ENCODE measurements at regions not wholly inside any gene's neighbourhood (a gene's known extent, or its start where the extent isn't known, plus 50 kb on each side); places are given as distances from the start of the nearest gene placed in this dataset.

DNA sequence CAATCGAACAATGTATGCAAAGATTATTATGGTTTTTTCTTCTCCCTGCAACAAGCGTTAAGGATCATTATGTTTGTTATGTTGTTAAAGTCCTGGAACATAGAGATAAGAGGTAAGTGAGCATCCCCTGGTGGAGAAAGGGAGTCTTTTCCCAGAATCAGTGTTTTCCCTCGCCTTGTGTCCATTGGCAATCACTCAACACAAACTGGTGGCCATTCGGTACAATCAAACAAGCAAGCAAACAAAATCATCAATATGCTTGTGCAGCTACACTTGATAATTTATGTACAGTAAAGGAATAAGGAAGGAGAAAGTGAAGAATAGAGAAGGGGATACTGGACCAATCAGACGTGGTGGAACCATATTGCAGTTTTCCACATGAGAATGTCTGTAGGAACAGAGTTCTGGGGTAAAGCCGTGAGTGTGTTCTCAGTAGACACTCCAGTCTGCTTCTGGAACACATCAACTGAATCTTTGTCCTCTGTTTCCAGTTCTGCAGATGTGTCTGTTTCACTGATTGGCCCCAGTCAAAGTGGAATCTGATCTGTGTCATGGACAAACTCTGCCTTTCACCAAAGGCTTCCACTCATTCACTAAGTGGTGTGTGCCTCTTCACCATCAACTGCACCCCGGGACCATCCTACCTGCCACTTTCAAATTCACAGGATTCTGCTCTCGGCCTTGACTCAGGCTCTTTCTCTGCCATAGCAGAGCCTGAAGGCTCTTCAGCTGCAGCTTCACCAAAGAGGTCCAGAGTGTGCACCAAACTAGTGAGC, 169.5 kb downstream of the AHSP start:
- Histone ChIP-seq H3K27me3 (replicated peaks in 1 of 4; ENCODE audit: control extremely low read depth in 1 of 4, control insufficient read depth in 3 of 4, insufficient read depth in 4 of 4, low read length in 3 of 4) (no peaks in the 10 kb centered on the region), H3K9ac (ENCODE audit: low read length) (no peak overlapping the region), H2AFZ (ENCODE audit: insufficient read depth, low read depth, low read length, poor library complexity, severe bottlenecking) (no peak overlapping the region), H3K9me3 (ENCODE audit: control extremely low read depth in 1 of 3, control insufficient read depth in 2 of 3, insufficient read depth in 1 of 3, low read length in 2 of 3) (peaks cover 0 to 2% (median 0%) of the 10 kb centered on the region in 3 donors), H3K4me1 (ENCODE audit: control insufficient read depth in 2 of 2, insufficient read depth in 2 of 2, low read length in 2 of 2) (peaks cover 20 to 32% of the 10 kb centered on the region in 2 donors), H3K27ac (ENCODE audit: low read length in 2 of 2) (no peak overlapping the region), H4K20me1 (ENCODE audit: control insufficient read depth, insufficient read depth, low read length, poor library complexity, severe bottlenecking) (peaks cover 7% of the 10 kb centered on the region), H3K79me2 (ENCODE audit: control insufficient read depth, insufficient read depth, low read length) (peaks cover 31% of the 10 kb centered on the region), H3K4me2 (replicated peaks; ENCODE audit: low read depth, low read length, poor library complexity, severe bottlenecking) (no peak overlapping the region), H3K36me3 (replicated peaks in 1 of 2; ENCODE audit: control extremely low read depth in 1 of 2, control insufficient read depth in 1 of 2, extremely low read depth in 1 of 2, insufficient read depth in 2 of 2, low read length in 1 of 2) (no peaks in the 10 kb centered on the region), H3K4me3 (ENCODE audit: control extremely low read depth in 1 of 5, extremely low read depth in 1 of 5, insufficient read depth in 1 of 5, low read depth in 2 of 5, low read length in 4 of 5) (no peak overlapping the region)
- no peak for DNase-seq
- WGBS (ENCODE audit: insufficient coverage) = 95% methylated on average over 4 of the region's 8 CpGs
- peaks cover 19% of the 10 kb centered on the region for H3K4me1 Mint-ChIP-seq
- no peaks in the 10 kb centered on the region for H3K27me3 Mint-ChIP-seq
- H3K4me3 Mint-ChIP-seq = no peak overlapping the region
- intact Hi-C loops (cut with micrococcal nuclease) = no loop called here
- H3K9me3 Mint-ChIP-seq (ENCODE audit: insufficient read depth) = no peaks in the 10 kb centered on the region
- ATAC-seq (ENCODE audit: low read depth) = no peak
- no peak for TF ChIP-seq EZH2 (IDR thresholded peaks at IDR 0.05; ENCODE audit: borderline replicate concordance, insufficient read depth, low read depth, low read length, poor library complexity, severe bottlenecking)
- TF ChIP-seq, protein P1, sequence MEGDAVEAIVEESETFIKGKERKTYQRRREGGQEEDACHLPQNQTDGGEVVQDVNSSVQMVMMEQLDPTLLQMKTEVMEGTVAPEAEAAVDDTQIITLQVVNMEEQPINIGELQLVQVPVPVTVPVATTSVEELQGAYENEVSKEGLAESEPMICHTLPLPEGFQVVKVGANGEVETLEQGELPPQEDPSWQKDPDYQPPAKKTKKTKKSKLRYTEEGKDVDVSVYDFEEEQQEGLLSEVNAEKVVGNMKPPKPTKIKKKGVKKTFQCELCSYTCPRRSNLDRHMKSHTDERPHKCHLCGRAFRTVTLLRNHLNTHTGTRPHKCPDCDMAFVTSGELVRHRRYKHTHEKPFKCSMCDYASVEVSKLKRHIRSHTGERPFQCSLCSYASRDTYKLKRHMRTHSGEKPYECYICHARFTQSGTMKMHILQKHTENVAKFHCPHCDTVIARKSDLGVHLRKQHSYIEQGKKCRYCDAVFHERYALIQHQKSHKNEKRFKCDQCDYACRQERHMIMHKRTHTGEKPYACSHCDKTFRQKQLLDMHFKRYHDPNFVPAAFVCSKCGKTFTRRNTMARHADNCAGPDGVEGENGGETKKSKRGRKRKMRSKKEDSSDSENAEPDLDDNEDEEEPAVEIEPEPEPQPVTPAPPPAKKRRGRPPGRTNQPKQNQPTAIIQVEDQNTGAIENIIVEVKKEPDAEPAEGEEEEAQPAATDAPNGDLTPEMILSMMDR (IDR thresholded peaks at IDR 0.05) = peak; percentile 30
- ChIA-PET CTCF (interaction anchor here (1.4 to 8.1 kb wide), 2 partner anchors 16 to 238 kb away, joined by 3 to 38 read pairs; a partner anchor contains a TSS), POLR2A (no interaction called here)
- H3K27ac Mint-ChIP-seq = no peak overlapping the region

GRCh38 chr16:31697744-31698125, 170.0 kb downstream of the AHSP start:
- Mint-ChIP-seq H3K9me3 (ENCODE audit: insufficient read depth) (no peaks in the 10 kb centered on the region), H3K4me1 (peaks cover 24% of the 10 kb centered on the region), H3K4me3 (no peak overlapping the region), H3K27me3 (no peaks in the 10 kb centered on the region), H3K27ac (no peak overlapping the region)
- TF ChIP-seq EZH2 (IDR thresholded peaks at IDR 0.05; ENCODE audit: borderline replicate concordance, insufficient read depth, low read depth, low read length, poor library complexity, severe bottlenecking) = no peak
- TF ChIP-seq, protein P1 (IDR thresholded peaks at IDR 0.05) = no peak
- Histone ChIP-seq H3K4me3 (ENCODE audit: control extremely low read depth in 1 of 5, extremely low read depth in 1 of 5, insufficient read depth in 1 of 5, low read depth in 2 of 5, low read length in 4 of 5) (no peak overlapping the region), H3K27ac (ENCODE audit: low read length in 2 of 2) (no peak overlapping the region), H3K79me2 (ENCODE audit: control insufficient read depth, insufficient read depth, low read length) (peaks cover 37% of the 10 kb centered on the region), H2AFZ (ENCODE audit: insufficient read depth, low read depth, low read length, poor library complexity, severe bottlenecking) (no peak overlapping the region), H3K9me3 (ENCODE audit: control extremely low read depth in 1 of 3, control insufficient read depth in 2 of 3, insufficient read depth in 1 of 3, low read length in 2 of 3) (peaks cover 0 to 2% (median 0%) of the 10 kb centered on the region in 3 donors), H3K9ac (ENCODE audit: low read length) (no peak overlapping the region), H3K36me3 (replicated peaks in 1 of 2; ENCODE audit: control extremely low read depth in 1 of 2, control insufficient read depth in 1 of 2, extremely low read depth in 1 of 2, insufficient read depth in 2 of 2, low read length in 1 of 2) (no peaks in the 10 kb centered on the region), H3K4me1 (ENCODE audit: control insufficient read depth in 2 of 2, insufficient read depth in 2 of 2, low read length in 2 of 2) (peaks cover 20 to 32% of the 10 kb centered on the region in 2 donors), H4K20me1 (ENCODE audit: control insufficient read depth, insufficient read depth, low read length, poor library complexity, severe bottlenecking) (peaks cover 13% of the 10 kb centered on the region), H3K4me2 (replicated peaks; ENCODE audit: low read depth, low read length, poor library complexity, severe bottlenecking) (no peak overlapping the region), H3K27me3 (replicated peaks in 1 of 4; ENCODE audit: control extremely low read depth in 1 of 4, control insufficient read depth in 3 of 4, insufficient read depth in 4 of 4, low read length in 3 of 4) (no peaks in the 10 kb centered on the region)
- WGBS (ENCODE audit: insufficient coverage) = 100% methylated on average over 2 of the region's 4 CpGs
- ChIA-PET POLR2A (no interaction called here), CTCF (interaction anchor here (1.4 to 8.1 kb wide), 2 partner anchors 15 to 239 kb away, joined by 3 to 38 read pairs; a partner anchor contains a TSS)
- no peak for DNase-seq
- intact Hi-C loops (cut with micrococcal nuclease) = no loop called here
- ATAC-seq (ENCODE audit: low read depth) = no peak
